Astrocyte (in vitro differentiated cells and primary cell): ENCODE measurements at regions not wholly inside any gene's neighbourhood (a gene's known extent, or its start where the extent isn't known, plus 50 kb on each side); places are given as distances from the start of the nearest gene placed in this dataset.

Experiments used
- DNase-seq: peaks from one replicate; pipeline ENCODE4 v3.0.0-alpha.2; 2010; ENCODE audit warnings: low read depth
- FAIRE-seq: peaks from 2 replicates; lab custom pipeline; 2011; peaks lifted over from hg19 to GRCh38; lab: Jason Lieb, UNC
- H2AFZ ChIP-seq: 2 replicates; pipeline ENCODE4 v1.6.0; 2012; ENCODE audit warnings: low read depth, low read length, inconsistent platforms
- H3K27ac ChIP-seq: 2 replicates; pipeline ENCODE4 v1.5.1; 2011; ENCODE audit warnings: low read depth, low read length, inconsistent platforms
- H3K27me3 ChIP-seq: 2 replicates; pipeline ENCODE4 v1.6.0; 2011; ENCODE audit warnings: low read length, inconsistent platforms; ENCODE audit not compliant: insufficient read depth
- H3K36me3 ChIP-seq: 2 replicates; pipeline ENCODE4 v1.5.1; 2011; ENCODE audit warnings: low read length, inconsistent platforms; ENCODE audit not compliant: insufficient read depth
- H3K4me1 ChIP-seq: 2 replicates; pipeline ENCODE4 v1.5.1; 2011; ENCODE audit warnings: low read length, inconsistent platforms; ENCODE audit not compliant: insufficient read depth
- H3K4me2 ChIP-seq: 2 replicates; pipeline ENCODE4 v1.6.0; 2012; ENCODE audit warnings: low read length, inconsistent platforms
- H3K4me3 ChIP-seq: 2 replicates; pipeline ENCODE4 v1.5.1; 2011; ENCODE audit warnings: low read depth, mild to moderate bottlenecking, low read length, inconsistent platforms; ENCODE audit not compliant: insufficient read depth
- H3K79me2 ChIP-seq: 2 replicates; pipeline ENCODE4 v1.6.0; 2012; ENCODE audit warnings: mild to moderate bottlenecking, low read length, inconsistent platforms; ENCODE audit not compliant: insufficient read depth
- H3K9ac ChIP-seq: 2 replicates; pipeline ENCODE4 v1.6.0; 2012; ENCODE audit warnings: mild to moderate bottlenecking, low read length, inconsistent platforms
- H3K9me3 ChIP-seq: 2 replicates; pipeline ENCODE4 v1.5.1; 2012; ENCODE audit warnings: low read depth, mild to moderate bottlenecking, low read length, inconsistent platforms; ENCODE audit not compliant: insufficient read depth
- H4K20me1 ChIP-seq: 2 replicates; pipeline ENCODE4 v1.6.0; 2012; ENCODE audit warnings: low read length, inconsistent platforms; ENCODE audit not compliant: insufficient read depth
- H3K27ac Mint-ChIP-seq: one replicate; pipeline ENCODE4 v1.8.0; 2021; ENCODE audit warnings: mild to moderate bottlenecking, mixed read lengths; ENCODE audit not compliant: unreplicated experiment
- H3K27me3 Mint-ChIP-seq: one replicate; pipeline ENCODE4 v1.8.0; 2021; ENCODE audit warnings: low read depth, mixed read lengths; ENCODE audit not compliant: unreplicated experiment
- H3K36me3 Mint-ChIP-seq: one replicate; pipeline ENCODE4 v1.8.0; 2021; ENCODE audit warnings: low read depth, mixed read lengths; ENCODE audit not compliant: unreplicated experiment
- H3K4me1 Mint-ChIP-seq: one replicate; pipeline ENCODE4 v1.8.0; 2021; ENCODE audit warnings: low read depth, mixed read lengths; ENCODE audit not compliant: unreplicated experiment
- H3K4me3 Mint-ChIP-seq: one replicate; pipeline ENCODE4 v1.8.0; 2021; ENCODE audit warnings: mild to moderate bottlenecking, moderate library complexity, mixed read lengths; ENCODE audit not compliant: unreplicated experiment
- H3K9me3 Mint-ChIP-seq: one replicate; pipeline ENCODE4 v1.8.0; 2021; ENCODE audit warnings: mild to moderate bottlenecking, mixed read lengths; ENCODE audit not compliant: unreplicated experiment
- CTCF ChIP-seq: IDR thresholded peaks from 2 replicates; pipeline ENCODE4 v1.5.1; 2011; ENCODE audit warnings: low read depth, mild to moderate bottlenecking, inconsistent platforms, low read length, moderate library complexity; ENCODE audit not compliant: insufficient read depth
- EZH2 ChIP-seq: IDR thresholded peaks from 2 replicates; pipeline ENCODE4 v1.6.1; 2012; ENCODE audit warnings: mild to moderate bottlenecking, low read length, inconsistent platforms; ENCODE audit not compliant: insufficient read depth

- Histone ChIP-seq H3K27ac (no peak overlapping the region), H3K9ac (no peak overlapping the region), H3K4me3 (no peak overlapping the region), H3K79me2 (no peaks in the 10 kb centered on the region), H3K27me3 (peaks cover 3% of the 10 kb centered on the region), H3K36me3 (no peaks in the 10 kb centered on the region), H3K9me3 (no peaks in the 10 kb centered on the region), H3K4me2 (no peak overlapping the region), H3K4me1 (no peaks in the 10 kb centered on the region), H4K20me1 (no peaks in the 10 kb centered on the region), H2AFZ (no peak overlapping the region)
- H3K4me1 Mint-ChIP-seq, result peaks cover 26% of the 10 kb centered on the region
- peaks cover 4% of the 10 kb centered on the region for H3K9me3 Mint-ChIP-seq
- peaks cover 24% of the 10 kb centered on the region for H3K27me3 Mint-ChIP-seq
- DNase-seq (peak; percentile 38), FAIRE-seq (no peak)
- H3K4me3 Mint-ChIP-seq, result no peak overlapping the region
- H3K27ac Mint-ChIP-seq, result peak overlapping the region; percentile 11
- no peaks in the 10 kb centered on the region for H3K36me3 Mint-ChIP-seq
- TF ChIP-seq CTCF (no peak), EZH2 (no peak)
These were observed 347.4 kb downstream of the SIPA1L2 start for GRCh38 chr1:232282498-232282897.

GRCh38 chr1:232280910-232281309, 349.0 kb downstream of the SIPA1L2 start:
- H3K4me2 ChIP-seq, result no peak overlapping the region
- no peak for FAIRE-seq

More at GRCh38 chr1:232280910-232281309, 349.0 kb downstream of the SIPA1L2 start:
- Histone ChIP-seq H3K4me3 (no peak overlapping the region), H3K36me3 (no peaks in the 10 kb centered on the region), H3K9ac (no peak overlapping the region), H2AFZ (no peak overlapping the region), H3K27ac (no peak overlapping the region), H3K79me2 (no peaks in the 10 kb centered on the region), H3K9me3 (no peaks in the 10 kb centered on the region), H3K4me1 (no peaks in the 10 kb centered on the region), H4K20me1 (no peaks in the 10 kb centered on the region), H3K27me3 (peaks cover 5% of the 10 kb centered on the region)
- no peak overlapping the region for H3K4me3 Mint-ChIP-seq
- no peak for TF ChIP-seq CTCF
- TF ChIP-seq EZH2, result no peak
- peaks cover 7% of the 10 kb centered on the region for H3K9me3 Mint-ChIP-seq
- no peak overlapping the region for H3K27ac Mint-ChIP-seq
- no peaks in the 10 kb centered on the region for H3K36me3 Mint-ChIP-seq
- no peak for DNase-seq
- peaks cover 26% of the 10 kb centered on the region for H3K4me1 Mint-ChIP-seq
- peaks cover 29% of the 10 kb centered on the region for H3K27me3 Mint-ChIP-seq
